ENCODE measurements at regions not wholly inside any gene's neighbourhood (a gene's known extent, or its start where the extent isn't known, plus 50 kb on each side); places are given as distances from the start of the nearest gene placed in this dataset.

GRCh38 chr15:37261685-37262084 is 161.3 kb upstream of the MEIS2 start:
- no peak for DNase-seq

- DNase-seq: no peak
Observed at GRCh38 chr15:37262922-37263608, 162.7 kb upstream of the MEIS2 start.

GRCh38 chr15:37289109-37289765 is 188.9 kb upstream of the MEIS2 start:
- no peak for DNase-seq

GRCh38 chr15:37291920-37292319 is 191.6 kb upstream of the MEIS2 start:
- no peak for DNase-seq

- no peak for DNase-seq
Observed at GRCh38 chr15:37298271-37298670, 197.9 kb upstream of the MEIS2 start.

- DNase-seq: no peak
Observed at GRCh38 chr15:37339437-37339836, 239.1 kb upstream of the MEIS2 start.

- no peak for DNase-seq
Observed at GRCh38 chr15:37339856-37340255, 239.5 kb upstream of the MEIS2 start.

GRCh38 chr15:37340438-37340837 is 240.1 kb upstream of the MEIS2 start:
- DNase-seq: no peak

GRCh38 chr15:37359101-37359892 is 258.9 kb upstream of the MEIS2 start:
- DNase-seq: no peak

- DNase-seq: no peak
Observed at GRCh38 chr15:37359893-37360290, 259.5 kb upstream of the MEIS2 start.

GRCh38 chr15:37360724-37361123 is 260.4 kb upstream of the MEIS2 start:
- no peak for DNase-seq

- DNase-seq: no peak
Observed at GRCh38 chr15:37361621-37362020, 261.3 kb upstream of the MEIS2 start.

GRCh38 chr15:37362414-37362813 is 262.1 kb upstream of the MEIS2 start:
- no peak for DNase-seq

- DNase-seq: no peak
Observed at GRCh38 chr15:37368961-37369360, 268.6 kb upstream of the MEIS2 start.

GRCh38 chr15:37370941-37371340 is 270.6 kb upstream of the MEIS2 start:
- DNase-seq: no peak

GRCh38 chr15:37372064-37372463 is 271.7 kb upstream of the MEIS2 start:
- no peak for DNase-seq

GRCh38 chr15:37375519-37375918 is 275.2 kb upstream of the MEIS2 start:
- DNase-seq: no peak

- no peak for DNase-seq
Observed at GRCh38 chr15:37377428-37377827, 277.1 kb upstream of the MEIS2 start.

- DNase-seq: no peak
Observed at GRCh38 chr15:37394402-37395099, 294.2 kb upstream of the MEIS2 start.

- no peak for DNase-seq
Observed at GRCh38 chr15:37395100-37395468, 294.7 kb upstream of the MEIS2 start.

GRCh38 chr15:37397266-37398022 is 297.1 kb upstream of the MEIS2 start:
- no peak for DNase-seq

- no peak for DNase-seq
Observed at GRCh38 chr15:37416103-37416502, 315.8 kb upstream of the MEIS2 start.

GRCh38 chr15:37425541-37425940 is 325.2 kb upstream of the MEIS2 start:
- DNase-seq: no peak
